Tibial artery (tissue), 4 donors: ENCODE measurements at regions not wholly inside any gene's neighbourhood (a gene's known extent, or its start where the extent isn't known, plus 50 kb on each side); places are given as distances from the start of the nearest gene placed in this dataset.
A peak's percentile ranks its signal among the peaks of the same experiment; 100 is the strongest.

Experiments
- DNase-seq, 2 donors: peaks; one replicate each; pipeline ENCODE4 v3.0.0-alpha.2; 2019
- H3K27ac ChIP-seq, 2 donors: fragments of 200-600 bp; sonication (generic) in 1 of 2; 1 replicate in 1 of 2; 2 replicates in 1 of 2; pipeline ENCODE4 v1.5.1; 2018 to 2019; ENCODE audit warnings: mild to moderate bottlenecking in 1 of 2
- H3K27me3 ChIP-seq, 2 donors: fragments of 200-600 bp; sonication (generic) in 1 of 2; one replicate each; pipeline versions ENCODE4 v1.5.1 to v1.6.0; 2016 to 2019
- H3K36me3 ChIP-seq, 3 donors: fragments of 200-600 bp; sonication (generic) in 2 of 3; one replicate each; pipeline ENCODE4 v1.5.1; 2016 to 2019; ENCODE audit warnings: mild to moderate bottlenecking in 2 of 3
- H3K4me1 ChIP-seq, 4 donors: fragments of 200-600 bp; sonication (generic) in 2 of 4; 1 replicate in 3 of 4; 2 replicates in 1 of 4; pipeline ENCODE4 v1.5.1; 2016 to 2019
- H3K4me3 ChIP-seq, 2 donors: fragments of 200-600 bp; sonication (generic) in 1 of 2; 1 replicate in 1 of 2; 2 replicates in 1 of 2; pipeline ENCODE4 v1.5.1; 2018 to 2019; ENCODE audit warnings: mild to moderate bottlenecking in 2 of 2
- H3K9me3 ChIP-seq, 3 donors: fragments of 200-600 bp; sonication (generic) in 1 of 3; one replicate each; pipeline ENCODE4 v1.5.1; 2016 to 2019
- CTCF ChIP-seq, 2 experiments: fragments of 200-600 bp in 1 of 2; fragments of 450-650 bp in 1 of 2; IDR thresholded peaks; one replicate each; pipeline ENCODE4 v1.5.1; 2017 to 2019; ENCODE audit warnings: antibody characterized with exemption in 2 of 2, mild to moderate bottlenecking in 1 of 2, moderate library complexity in 1 of 2
- intact Hi-C: fragments of 100-400 bp; cut with DNase I; formaldehyde crosslinking; loops from one replicate; pipeline ENCODE4 v1.15.0; 2023; ENCODE audit warnings: low total_unique reads

GRCh38 chr12:85405781-85406522, 125.9 kb downstream of the ALX1 start:
- no peaks in the 10 kb centered on the region for H3K9me3 ChIP-seq
- no peak for DNase-seq
- H3K36me3 ChIP-seq: no peaks in the 10 kb centered on the region
- intact Hi-C loops: no loop called here
- H3K27ac ChIP-seq: no peak overlapping the region
- no peak overlapping the region for H3K4me3 ChIP-seq
- H3K27me3 ChIP-seq: no peaks in the 10 kb centered on the region
- H3K4me1 ChIP-seq: no peaks in the 10 kb centered on the region
- TF ChIP-seq CTCF (IDR thresholded peaks at IDR 0.05): no peak

- no peaks in the 10 kb centered on the region for H3K9me3 ChIP-seq
- intact Hi-C loops: no loop called here
- no peak for DNase-seq
- H3K27me3 ChIP-seq: no peaks in the 10 kb centered on the region
- H3K36me3 ChIP-seq: no peaks in the 10 kb centered on the region
- H3K4me3 ChIP-seq: no peak overlapping the region
- TF ChIP-seq CTCF (IDR thresholded peaks at IDR 0.05): no peak
- no peaks in the 10 kb centered on the region for H3K4me1 ChIP-seq
- no peak overlapping the region for H3K27ac ChIP-seq
Observed at GRCh38 chr12:85413266-85413665, 133.2 kb downstream of the ALX1 start.

GRCh38 chr12:85422762-85423161, 142.7 kb downstream of the ALX1 start:
- H3K27me3 ChIP-seq: no peaks in the 10 kb centered on the region
- H3K27ac ChIP-seq: no peak overlapping the region
- no peak overlapping the region for H3K4me3 ChIP-seq
- no peak for DNase-seq
- TF ChIP-seq CTCF (IDR thresholded peaks at IDR 0.05): no peak
- H3K9me3 ChIP-seq: no peaks in the 10 kb centered on the region
- intact Hi-C loops: no loop called here
- no peaks in the 10 kb centered on the region for H3K36me3 ChIP-seq
- H3K4me1 ChIP-seq: no peaks in the 10 kb centered on the region

GRCh38 chr12:85423947-85424346, 143.9 kb downstream of the ALX1 start:
- no peak for TF ChIP-seq CTCF (IDR thresholded peaks at IDR 0.05)
- intact Hi-C loops: no loop called here
- no peaks in the 10 kb centered on the region for H3K4me1 ChIP-seq
- no peaks in the 10 kb centered on the region for H3K9me3 ChIP-seq
- no peaks in the 10 kb centered on the region for H3K27me3 ChIP-seq
- H3K36me3 ChIP-seq: no peaks in the 10 kb centered on the region
- no peak for DNase-seq
- H3K4me3 ChIP-seq: no peak overlapping the region
- no peak overlapping the region for H3K27ac ChIP-seq

- TF ChIP-seq CTCF (IDR thresholded peaks at IDR 0.05): peak; percentile 19 to 24
- H3K27me3 ChIP-seq: no peaks in the 10 kb centered on the region
- H3K4me3 ChIP-seq: no peak overlapping the region
- no peaks in the 10 kb centered on the region for H3K36me3 ChIP-seq
- H3K4me1 ChIP-seq: no peaks in the 10 kb centered on the region
- H3K27ac ChIP-seq: no peak overlapping the region
- intact Hi-C loops: no loop called here
- DNase-seq: no peak
- H3K9me3 ChIP-seq: no peaks in the 10 kb centered on the region
Observed at GRCh38 chr12:85424581-85425348, 144.7 kb downstream of the ALX1 start.
